Hematopoietic multipotent progenitor cell (in vitro differentiated cells): ENCODE measurements at regions not wholly inside any gene's neighbourhood (a gene's known extent, or its start where the extent isn't known, plus 50 kb on each side); places are given as distances from the start of the nearest gene placed in this dataset.
"Not testable (repeated sequence)": the region's sequence is repeated elsewhere in the genome, so short reads cannot be mapped to it uniquely, and the experiment has no call there.

Source experiments
- DNase-seq, 3 donors: peaks; one replicate each; pipeline ENCODE4 v3.0.0-alpha.2; 2011 to 2015; ENCODE audit warnings: low read depth in 2 of 3, low spot score in 2 of 3

GRCh38 chr7:73244782-73245311, 63.8 kb downstream of the NSUN5 start:
- DNase-seq, result not testable (repeated sequence)

DNA sequence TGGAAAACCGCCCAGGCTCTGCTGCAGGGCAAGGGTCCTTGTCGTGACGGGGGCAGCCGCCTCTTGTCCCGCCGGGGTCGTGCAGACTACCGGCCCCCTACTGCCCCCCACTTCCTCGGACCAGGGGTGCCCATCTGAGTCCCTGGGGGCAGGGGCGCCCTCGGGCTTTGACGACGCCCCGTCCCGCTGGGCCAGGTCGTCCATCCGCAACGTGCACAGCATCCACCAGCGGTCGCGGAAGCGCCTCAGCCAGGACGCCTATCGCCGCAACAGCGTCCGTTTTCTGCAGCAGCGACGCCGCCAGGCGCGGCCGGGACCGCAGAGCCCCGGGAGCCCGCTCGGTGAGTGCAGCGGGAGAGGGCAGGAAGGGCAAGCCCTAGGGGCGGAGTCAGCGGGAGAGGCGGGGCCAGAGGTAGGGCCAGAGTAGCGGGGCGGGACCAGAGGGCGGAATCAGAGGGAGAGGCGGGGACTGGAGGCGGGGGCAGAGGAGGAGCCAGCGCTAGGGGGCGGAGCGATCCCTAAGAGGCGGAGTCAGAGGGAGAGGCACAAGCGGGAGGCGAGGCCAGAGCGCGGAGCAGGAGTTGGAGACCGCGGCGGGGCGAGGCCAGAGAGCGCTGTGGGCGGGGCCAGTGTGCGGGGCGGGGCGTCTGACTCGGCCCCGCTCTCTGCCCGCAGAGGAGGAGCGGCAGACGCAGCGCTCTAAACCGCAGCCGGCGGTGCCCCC, 73.5 kb downstream of the NSUN5 start:
- not testable (repeated sequence) for DNase-seq

DNA sequence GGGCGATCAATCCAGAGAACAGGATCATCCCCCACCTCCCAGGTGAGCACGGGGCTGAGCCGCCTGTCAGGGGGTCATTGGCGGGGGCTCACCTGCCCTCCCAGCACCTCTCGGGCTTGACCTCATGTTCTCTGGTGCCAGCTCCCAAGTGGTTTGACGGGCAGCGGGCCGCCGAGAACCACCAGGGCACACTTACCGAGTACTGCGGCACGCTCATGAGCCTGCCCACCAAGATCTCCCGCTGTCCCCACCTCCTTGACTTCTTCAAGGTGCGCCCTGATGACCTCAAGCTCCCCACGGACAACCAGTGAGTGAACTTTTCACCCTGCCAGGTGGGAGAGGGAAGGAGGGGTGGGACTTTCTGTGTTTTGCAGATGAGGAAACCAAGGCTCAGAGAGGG, 82.9 kb downstream of the NSUN5 start:
- not testable (repeated sequence) for DNase-seq

GRCh38 chr7:73221724-73222123, 86.9 kb downstream of the NSUN5 start:
- not testable (repeated sequence) for DNase-seq

GRCh38 chr7:73220766-73221370, 87.8 kb downstream of the NSUN5 start:
- not testable (repeated sequence) for DNase-seq

DNA sequence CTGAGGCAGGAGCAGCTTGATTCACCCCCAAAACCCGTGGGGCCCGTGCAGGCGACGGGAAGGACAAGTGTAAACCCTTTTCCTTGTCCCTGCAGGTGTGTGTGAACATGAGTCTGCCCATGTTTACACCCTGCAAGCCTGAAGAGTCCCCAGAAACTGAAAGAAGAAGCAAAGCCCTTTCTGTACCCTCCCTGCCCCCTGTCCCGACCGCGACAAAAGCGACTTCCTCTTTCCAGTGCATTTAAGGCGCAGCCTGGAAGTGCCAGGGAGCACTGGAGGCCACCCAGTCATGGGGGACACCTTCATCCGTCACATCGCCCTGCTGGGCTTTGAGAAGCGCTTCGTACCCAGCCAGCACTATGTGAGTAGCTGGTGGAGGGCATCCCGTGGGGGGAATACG, 88.3 kb downstream of the NSUN5 start:
- DNase-seq, result not testable (repeated sequence)

DNA sequence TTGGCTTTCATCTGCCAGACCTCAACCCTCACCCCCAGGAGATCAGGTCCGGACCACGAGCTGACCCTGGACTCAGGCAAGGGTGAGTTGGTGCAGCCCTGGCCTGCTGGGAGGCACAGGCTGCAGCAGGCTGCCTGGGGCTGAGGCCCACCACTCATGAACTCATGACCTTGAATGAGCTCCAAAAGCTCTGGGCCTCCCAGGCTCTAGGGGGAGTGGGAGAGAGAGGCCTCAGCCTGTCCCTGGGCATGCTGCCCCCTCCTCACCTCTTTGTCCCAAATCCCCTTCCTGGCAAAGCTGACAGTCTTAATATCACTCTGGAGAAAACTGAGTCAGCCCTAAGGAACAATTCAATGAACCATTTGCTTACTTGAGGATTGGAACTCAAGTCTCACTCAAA, 89.8 kb downstream of the NSUN5 start:
- not testable (repeated sequence) for DNase-seq

- not testable (repeated sequence) for DNase-seq
These were observed 92.5 kb downstream of the NSUN5 start for GRCh38 chr7:73216046-73216675.

GRCh38 chr7:73215232-73215631, 93.4 kb downstream of the NSUN5 start:
- DNase-seq, result not testable (repeated sequence)

GRCh38 chr7:73214471-73214870, 94.2 kb downstream of the NSUN5 start:
- peak in 1 of 3 donors; percentile 1 for DNase-seq

GRCh38 chr7:73213076-73213475, 95.5 kb downstream of the NSUN5 start:
- DNase-seq, result not testable (repeated sequence)

DNA sequence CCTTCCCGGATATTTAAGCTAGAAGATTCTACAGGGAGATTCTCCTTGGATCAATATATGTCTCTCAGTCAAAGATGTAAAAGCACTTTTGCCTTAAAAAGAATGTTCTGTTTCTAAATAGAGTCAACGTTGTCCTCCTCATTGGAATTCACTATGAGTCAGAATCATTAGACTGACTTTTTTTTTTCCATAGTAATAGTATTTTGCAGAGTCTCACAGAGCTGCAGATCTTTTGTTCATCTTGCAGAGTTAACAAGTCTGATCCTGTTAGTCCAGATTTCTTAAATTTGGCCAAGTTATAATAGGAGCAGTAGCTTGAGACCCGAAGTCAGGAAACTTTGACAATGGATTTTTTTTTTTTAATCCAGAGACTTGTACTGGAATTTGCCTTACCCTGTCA, 103.0 kb downstream of the NSUN5 start:
- DNase-seq, result not testable (repeated sequence)

- not testable (repeated sequence) for DNase-seq
These were observed 103.7 kb downstream of the NSUN5 start for GRCh38 chr7:73204898-73205297.

DNA sequence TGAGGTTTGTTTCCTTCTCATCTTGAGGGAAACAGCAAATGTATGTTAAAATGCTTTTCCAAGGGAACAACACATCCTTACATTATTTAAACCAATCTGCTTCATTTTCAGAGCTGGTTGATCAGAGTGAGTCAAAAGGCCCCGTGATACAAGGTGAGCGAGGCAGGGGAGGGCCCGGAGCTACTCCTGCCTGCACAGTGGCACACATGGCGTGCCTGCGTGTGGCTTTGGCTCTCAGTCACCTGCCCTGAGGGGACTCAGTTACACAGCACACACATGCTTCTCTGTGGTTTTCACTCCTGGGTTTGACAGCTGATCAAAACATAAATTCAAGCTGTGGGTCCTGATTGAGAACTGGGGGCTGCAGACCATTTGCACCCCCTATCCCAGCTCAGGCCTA, 105.3 kb downstream of the NSUN5 start:
- not testable (repeated sequence) for DNase-seq

- not testable (repeated sequence) for DNase-seq
These were observed 107.4 kb downstream of the NSUN5 start for GRCh38 chr7:73201264-73201663.

- not testable (repeated sequence) for DNase-seq
These were observed 108.0 kb downstream of the NSUN5 start for GRCh38 chr7:73200518-73201099.

- not testable (repeated sequence) for DNase-seq
These were observed 108.2 kb upstream of the SPDYE9 start for GRCh38 chr7:73193991-73194390.

DNA sequence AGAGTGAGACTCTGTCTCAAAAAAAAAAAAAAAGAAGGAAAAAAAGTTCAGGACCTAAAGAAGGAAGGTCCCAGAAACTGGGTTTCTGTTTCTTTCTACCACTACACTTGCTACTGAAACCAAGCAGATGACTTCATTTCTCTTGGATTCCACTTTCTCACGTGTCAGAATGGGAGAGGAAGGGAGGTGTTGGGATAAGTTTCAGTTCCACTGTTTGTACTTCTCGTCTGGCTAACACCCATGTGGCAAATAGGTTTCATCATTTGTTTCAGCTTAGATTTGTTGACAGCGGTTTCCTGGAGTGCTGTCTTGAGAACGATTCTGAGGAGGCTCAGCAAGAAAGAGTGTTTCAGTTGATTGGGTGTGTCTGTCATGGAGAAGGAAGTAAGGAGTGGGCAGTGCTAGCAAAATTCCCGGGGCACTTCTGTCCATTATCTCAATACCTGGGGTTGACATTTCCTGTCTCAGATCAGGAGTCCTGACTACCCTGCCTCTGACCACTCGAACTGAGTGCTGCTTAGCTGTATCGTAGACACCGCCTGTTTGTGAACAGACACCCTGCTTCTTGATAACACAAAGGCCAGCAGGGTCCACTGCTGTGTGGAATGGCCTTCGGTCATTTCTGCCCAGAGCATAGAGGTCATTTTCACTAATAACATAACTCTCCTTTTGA, 104.8 kb upstream of the SPDYE9 start:
- not testable (repeated sequence) for DNase-seq

DNA sequence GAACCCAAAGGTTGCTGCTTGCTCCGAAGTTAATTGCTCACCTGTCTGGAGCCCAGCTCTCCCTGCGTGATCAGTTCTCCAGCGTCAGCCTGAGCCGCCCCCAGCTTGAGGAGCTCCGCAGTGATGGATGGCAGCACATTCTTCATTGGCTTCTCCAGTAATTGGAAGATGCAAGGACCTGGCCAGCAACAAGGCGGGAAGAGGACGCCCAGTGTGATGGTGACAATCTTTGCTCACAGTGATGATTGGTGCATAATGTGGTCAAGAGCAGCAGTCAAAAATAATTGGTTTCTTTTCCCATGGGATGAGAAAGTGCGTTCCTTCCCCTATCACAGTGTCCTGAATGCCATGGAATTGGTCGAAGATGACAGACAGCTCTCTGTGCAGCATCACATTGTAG, 102.4 kb upstream of the SPDYE9 start:
- DNase-seq, result not testable (repeated sequence)

DNA sequence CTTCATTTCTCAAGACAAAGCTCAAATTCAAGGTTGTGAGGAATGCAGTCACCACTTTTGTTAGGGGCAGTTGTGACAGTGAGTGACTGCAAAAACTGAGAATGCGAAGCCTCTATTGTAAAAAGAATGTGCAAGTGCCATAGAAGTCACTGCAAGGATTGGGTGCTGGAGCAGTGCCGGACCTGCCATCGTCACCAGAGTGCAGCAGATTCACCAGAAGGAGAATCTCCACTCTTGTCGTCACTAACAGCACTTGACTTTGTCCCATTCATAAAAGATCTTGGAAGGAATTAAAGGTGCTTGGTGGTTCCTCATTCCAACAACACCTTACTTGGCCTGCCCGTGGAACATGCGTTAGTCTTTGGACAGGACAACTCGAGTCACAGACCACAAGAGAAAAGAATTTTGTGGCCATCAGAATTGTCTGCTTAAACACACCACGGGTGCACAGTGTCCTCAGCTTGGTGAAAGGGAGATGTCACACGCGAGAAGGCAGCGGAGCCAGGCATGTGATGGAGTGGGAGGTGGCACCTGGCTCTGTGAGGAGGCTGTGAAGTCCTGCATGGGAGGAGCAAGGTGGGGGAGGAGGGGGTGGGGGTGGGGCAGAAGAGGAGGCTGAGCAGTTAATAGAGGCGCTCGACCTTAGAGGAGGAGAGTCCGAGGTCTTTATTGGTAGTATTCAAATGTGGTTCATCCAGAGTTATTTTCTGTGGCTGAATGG, 100.9 kb upstream of the SPDYE9 start:
- not testable (repeated sequence) for DNase-seq
